ENCODE measurements at regions not wholly inside any gene's neighbourhood (a gene's known extent, or its start where the extent isn't known, plus 50 kb on each side); places are given as distances from the start of the nearest gene placed in this dataset.

GRCh38 chr5:174839196-174839595 is 114.8 kb downstream of the MSX2 start:
- DNase-seq (ENCODE audit: low spot score) = no peak

- no peak for DNase-seq (ENCODE audit: low spot score)
Measured at GRCh38 chr5:174837919-174838902, 113.8 kb downstream of the MSX2 start.

GRCh38 chr5:174834081-174834480 is 109.7 kb downstream of the MSX2 start:
- no peak for DNase-seq (ENCODE audit: low spot score)

- DNase-seq (ENCODE audit: low spot score) = no peak
Measured at GRCh38 chr5:174832811-174833210, 108.4 kb downstream of the MSX2 start.

- DNase-seq (ENCODE audit: low spot score) = no peak
Measured at GRCh38 chr5:174832025-174832424, 107.6 kb downstream of the MSX2 start.

GRCh38 chr5:174831031-174831660 is 106.8 kb downstream of the MSX2 start:
- no peak for DNase-seq (ENCODE audit: low spot score)

- no peak for DNase-seq (ENCODE audit: low spot score)
Measured at GRCh38 chr5:174829511-174829864, 105.1 kb downstream of the MSX2 start.

- no peak for DNase-seq (ENCODE audit: low spot score)
Measured at GRCh38 chr5:174828804-174829510, 104.6 kb downstream of the MSX2 start.

GRCh38 chr5:174827558-174827957 is 103.2 kb downstream of the MSX2 start:
- no peak for DNase-seq (ENCODE audit: low spot score)

- DNase-seq (ENCODE audit: low spot score) = no peak
Measured at GRCh38 chr5:174825587-174825986, 101.2 kb downstream of the MSX2 start.

GRCh38 chr5:174818430-174818829 is 94.0 kb downstream of the MSX2 start:
- DNase-seq (ENCODE audit: low spot score) = no peak

- no peak for DNase-seq (ENCODE audit: low spot score)
Measured at GRCh38 chr5:174817610-174818009, 93.2 kb downstream of the MSX2 start.

GRCh38 chr5:174816858-174817257 is 92.5 kb downstream of the MSX2 start:
- DNase-seq (ENCODE audit: low spot score) = no peak

GRCh38 chr5:174811438-174811837 is 87.1 kb downstream of the MSX2 start:
- no peak for DNase-seq (ENCODE audit: low spot score)

- no peak for DNase-seq (ENCODE audit: low spot score)
Measured at GRCh38 chr5:174810796-174811195, 86.4 kb downstream of the MSX2 start.

GRCh38 chr5:174807471-174807870 is 83.1 kb downstream of the MSX2 start:
- no peak for DNase-seq (ENCODE audit: low spot score)

GRCh38 chr5:174806729-174807128 is 82.3 kb downstream of the MSX2 start:
- DNase-seq (ENCODE audit: low spot score) = no peak

- DNase-seq (ENCODE audit: low spot score) = no peak
Measured at GRCh38 chr5:174801798-174802197, 77.4 kb downstream of the MSX2 start.

GRCh38 chr5:174800435-174800834 is 76.1 kb downstream of the MSX2 start:
- DNase-seq (ENCODE audit: low spot score) = no peak

GRCh38 chr5:174799121-174799520 is 74.7 kb downstream of the MSX2 start:
- DNase-seq (ENCODE audit: low spot score) = no peak

GRCh38 chr5:174798551-174798951 is 74.2 kb downstream of the MSX2 start:
- DNase-seq (ENCODE audit: low spot score) = no peak

- no peak for DNase-seq (ENCODE audit: low spot score)
Measured at GRCh38 chr5:174796711-174797192, 72.4 kb downstream of the MSX2 start.
